Hematopoietic multipotent progenitor cell treated with erythropoietin and hydrocortisone succinate and interleukin-3 and kit ligand, for 8 days (in vitro differentiated cells): ENCODE measurements at regions not wholly inside any gene's neighbourhood (a gene's known extent, or its start where the extent isn't known, plus 50 kb on each side); places are given as distances from the start of the nearest gene placed in this dataset.
"Not testable (repeated sequence)": the region's sequence is repeated elsewhere in the genome, so short reads cannot be mapped to it uniquely, and the experiment has no call there.

ENCODE experiments used
- DNase-seq: peaks from one replicate; pipeline ENCODE4 v3.0.0-alpha.2; 2015

DNA sequence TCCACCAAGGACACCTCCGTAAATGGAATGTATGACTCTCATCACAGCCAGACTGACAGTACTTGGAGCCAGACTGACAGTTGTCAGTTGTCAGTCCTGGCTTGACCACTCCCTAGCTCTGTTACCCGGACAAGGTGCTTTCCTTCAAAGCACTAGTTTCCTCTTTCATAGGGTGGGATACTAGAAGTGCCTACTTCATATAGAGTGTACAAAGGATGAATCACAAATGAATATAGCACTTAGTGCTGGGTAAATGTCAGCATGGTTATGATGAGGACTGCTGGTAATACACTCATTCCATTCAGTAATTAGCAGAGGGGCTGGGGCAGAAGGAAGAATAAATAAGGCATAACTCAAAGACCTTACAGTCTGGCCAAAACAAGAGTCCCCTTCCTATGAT lies 91.4 kb downstream of the ARL4C start:
- DNase-seq: no peak

DNA sequence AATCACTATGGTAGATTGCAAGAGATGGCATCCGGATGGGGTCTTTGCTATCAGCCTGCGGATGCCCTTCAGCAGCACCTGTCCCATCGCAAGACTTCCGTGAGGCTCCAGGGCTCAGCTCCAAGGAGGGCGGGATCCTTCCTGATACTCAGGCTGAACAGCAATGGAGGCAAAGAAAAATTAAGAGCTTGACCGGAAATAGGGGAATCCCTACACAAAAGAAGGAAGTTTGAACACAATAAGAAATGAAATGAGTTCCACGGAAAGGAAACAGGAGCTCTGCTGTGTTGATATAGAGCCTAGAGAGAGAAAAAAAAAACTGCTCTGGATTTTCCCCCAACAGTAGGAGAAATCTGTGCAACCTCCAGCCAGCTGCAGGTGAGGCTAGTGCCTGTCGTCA lies 91.9 kb downstream of the ARL4C start:
- DNase-seq: no peak

DNA sequence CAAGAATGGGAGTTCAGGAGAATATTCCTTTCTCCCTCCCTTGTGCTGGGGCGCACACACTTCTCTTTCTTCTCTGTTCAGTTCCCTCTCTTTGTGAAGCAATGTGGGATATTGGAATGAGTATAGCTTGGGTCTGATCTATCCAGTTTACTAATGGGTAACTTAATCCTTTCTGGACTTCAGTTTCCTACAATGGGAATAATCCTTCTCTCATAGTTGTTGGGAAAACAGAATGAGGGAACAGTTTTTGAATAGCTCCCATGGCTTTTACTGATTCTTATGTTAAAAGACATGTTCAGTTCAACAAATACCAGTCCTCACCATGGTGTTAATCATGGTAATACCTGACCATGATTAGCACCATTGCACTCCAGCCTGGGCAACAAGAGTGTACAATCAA lies 93.1 kb downstream of the ARL4C start:
- DNase-seq: no peak

DNA sequence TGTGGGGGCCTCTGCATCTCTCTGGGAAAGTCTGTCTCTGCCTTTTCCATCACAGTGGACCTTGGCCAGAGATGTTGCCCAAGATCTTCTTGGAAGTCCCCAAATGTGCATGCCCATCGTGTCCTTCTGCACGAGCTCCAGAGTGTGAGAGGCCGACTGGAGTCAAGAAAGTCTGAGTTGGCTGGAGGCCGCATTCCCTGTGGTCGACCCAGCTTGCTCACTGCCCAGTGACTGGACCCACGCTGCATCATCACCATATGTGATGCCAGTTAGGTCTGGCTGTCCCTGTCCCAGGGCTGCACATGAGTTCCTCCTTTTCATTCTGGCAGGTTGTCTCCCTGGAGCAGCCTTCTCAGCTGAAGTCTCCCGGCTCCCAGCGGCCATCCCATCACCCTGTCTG lies 93.8 kb downstream of the ARL4C start:
- no peak for DNase-seq

DNA sequence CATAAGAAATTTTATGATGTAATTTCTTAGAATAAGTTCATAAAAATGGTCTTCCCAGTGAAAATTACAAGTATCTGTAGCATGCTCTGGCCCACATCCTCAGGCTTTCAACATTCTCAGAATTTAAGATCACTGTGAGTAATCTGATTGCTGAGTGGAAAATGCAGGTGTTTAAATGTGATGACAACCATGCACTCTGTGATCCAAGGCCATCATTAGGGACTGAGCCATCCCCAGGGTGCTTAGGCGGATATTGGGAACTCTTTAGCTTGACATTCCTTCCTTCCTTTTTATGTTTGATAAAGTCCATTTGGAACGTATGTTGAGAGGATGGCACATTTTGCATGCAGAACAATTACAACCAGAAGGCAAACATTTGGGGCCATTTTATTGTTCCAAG lies 95.5 kb downstream of the ARL4C start:
- DNase-seq: no peak

DNA sequence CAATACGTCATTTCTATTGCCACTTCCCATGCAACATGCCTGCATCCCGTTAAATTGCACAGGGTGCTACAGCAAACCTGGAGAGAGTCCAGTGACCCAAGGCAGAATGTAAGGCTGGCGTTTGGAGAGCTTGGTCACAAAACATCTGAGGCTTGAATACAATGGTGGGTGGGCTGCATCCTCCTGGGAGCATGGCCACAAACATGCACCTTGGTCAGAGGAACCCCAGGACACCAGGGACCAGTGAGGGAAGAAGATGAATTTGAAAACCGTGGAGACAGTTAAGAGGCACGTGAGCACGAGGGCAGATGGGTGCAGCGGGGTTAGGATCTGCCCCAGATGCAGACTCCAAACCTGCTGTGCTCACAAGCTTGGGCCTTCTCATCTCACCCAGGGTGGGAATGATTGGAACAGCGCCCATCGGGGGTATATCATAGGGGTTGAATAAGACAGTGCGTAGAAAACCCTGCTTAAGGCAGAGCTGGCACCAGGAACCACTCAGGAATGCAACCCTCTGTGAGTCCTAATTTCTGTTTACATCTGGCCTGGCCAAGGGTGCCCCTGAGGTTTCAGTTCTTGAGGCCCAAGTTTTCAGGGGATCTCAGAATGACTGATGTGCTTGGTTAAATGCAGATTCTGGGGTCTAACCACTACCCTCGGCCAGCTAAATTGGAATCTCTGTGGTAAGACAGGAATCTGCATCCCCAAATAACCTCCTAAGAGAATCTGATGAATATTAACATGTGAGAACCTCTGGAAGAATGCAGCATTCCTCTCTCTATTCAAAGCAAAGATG lies 97.2 kb downstream of the ARL4C start:
- DNase-seq: no peak

DNA sequence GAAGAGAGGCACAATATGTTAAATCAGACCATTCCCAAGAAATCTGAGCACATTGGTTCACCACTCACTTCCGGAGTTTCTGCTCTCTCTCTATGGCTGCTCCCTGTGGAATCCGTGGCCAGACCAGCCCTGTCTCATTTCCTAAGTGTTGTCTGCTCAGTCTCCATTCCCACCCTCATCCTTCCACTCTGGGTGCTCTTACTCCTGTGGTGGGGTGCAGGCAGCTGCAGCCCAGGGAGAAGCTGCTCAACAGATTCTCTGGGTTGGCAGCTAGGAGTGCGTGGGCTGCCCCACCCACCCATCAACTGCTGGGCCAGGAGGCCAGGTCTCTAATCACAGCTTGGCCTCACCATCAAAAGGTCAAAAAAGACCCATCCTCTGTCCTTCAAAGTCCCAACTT lies 98.3 kb downstream of the ARL4C start:
- no peak for DNase-seq

DNA sequence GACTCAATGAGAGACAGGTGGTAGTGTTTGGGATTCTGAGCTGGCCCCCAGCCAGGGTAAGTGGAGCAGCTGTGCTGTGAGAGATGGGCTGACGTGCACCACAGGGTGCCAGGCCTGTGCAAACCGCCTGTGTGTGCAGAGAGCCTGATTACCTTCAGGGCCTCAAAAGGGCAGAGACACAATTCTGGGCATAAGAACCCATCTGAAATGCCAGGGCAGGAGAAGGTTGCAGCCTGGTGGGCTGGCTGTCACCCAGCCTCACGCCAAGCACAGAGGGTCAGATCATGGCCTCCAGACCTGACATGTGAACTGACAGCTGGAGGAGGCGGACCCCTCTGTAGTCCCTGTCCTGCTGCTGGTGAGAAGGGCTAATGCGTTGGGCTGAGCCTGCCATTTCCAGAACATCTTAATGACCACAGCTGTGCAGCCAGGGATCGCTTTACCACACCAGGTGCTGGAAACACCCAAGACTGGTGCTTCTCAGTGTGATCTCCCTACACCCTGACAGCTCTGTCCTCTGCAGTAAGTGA lies 100.9 kb downstream of the ARL4C start:
- DNase-seq: no peak

DNA sequence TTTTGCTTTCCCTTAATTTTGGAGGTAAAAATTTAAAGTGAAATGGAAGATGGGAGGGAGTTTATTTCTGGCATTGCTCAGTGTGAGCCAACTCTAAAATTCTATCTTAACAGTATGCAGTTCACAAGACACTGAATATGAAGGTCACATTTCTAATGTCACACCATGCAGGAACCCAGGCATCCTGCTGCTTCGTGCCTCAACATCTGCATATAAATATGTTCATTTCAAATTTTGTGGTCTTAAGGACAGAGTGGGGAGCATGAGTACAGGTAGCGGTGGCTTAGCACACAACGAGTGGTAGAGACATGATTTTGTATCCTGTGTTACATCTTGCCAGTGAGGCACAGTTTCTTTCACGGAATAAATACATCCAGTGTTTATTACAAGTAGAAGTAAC lies 102.4 kb downstream of the ARL4C start:
- no peak for DNase-seq

DNA sequence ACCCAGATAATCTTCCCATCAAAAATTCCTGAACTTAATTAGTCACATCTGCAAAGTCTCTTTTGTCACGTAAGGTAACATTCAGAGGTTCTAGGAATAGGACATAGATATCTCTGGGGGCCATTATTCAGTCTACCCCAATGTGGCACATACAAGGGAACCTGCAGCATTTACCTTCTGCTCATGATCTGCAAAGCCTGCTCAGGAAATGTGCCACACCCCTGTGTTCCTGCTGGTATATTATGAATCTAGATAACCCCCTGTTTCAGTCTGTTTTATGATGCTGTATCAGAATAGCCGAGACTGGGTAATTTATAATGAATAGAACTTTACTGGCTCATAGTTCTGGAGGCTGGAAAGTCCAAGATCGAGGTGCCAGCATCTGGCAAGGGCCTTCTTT lies 103.5 kb downstream of the ARL4C start:
- DNase-seq: no peak

DNA sequence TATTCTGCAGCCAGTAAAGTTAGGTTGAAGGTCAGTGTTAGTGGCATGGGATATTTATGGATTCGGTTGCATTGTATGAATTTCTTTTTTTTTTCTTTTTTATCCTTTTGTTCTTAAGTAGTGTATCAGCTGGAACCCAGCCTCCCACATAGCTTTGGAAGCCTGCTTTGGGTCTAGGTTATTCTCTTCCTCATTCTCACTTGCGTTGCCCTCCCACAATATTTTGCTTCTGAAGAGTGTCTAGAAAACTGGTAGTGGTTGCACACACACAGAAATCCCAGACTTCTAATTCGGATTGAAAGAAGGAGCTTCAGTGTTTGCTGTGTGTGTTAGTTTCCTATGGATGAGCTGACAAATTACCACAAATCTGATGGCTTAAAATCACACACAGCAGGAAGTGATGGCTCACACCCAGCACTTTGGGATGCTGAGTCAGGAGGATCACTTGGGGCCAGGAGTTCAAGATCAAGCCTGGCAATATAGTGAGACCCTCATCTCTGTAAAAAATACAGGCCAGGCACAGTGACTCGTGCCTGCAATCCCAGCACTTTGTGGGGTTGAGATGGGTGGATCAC lies 104.8 kb downstream of the ARL4C start:
- DNase-seq: no peak

DNA sequence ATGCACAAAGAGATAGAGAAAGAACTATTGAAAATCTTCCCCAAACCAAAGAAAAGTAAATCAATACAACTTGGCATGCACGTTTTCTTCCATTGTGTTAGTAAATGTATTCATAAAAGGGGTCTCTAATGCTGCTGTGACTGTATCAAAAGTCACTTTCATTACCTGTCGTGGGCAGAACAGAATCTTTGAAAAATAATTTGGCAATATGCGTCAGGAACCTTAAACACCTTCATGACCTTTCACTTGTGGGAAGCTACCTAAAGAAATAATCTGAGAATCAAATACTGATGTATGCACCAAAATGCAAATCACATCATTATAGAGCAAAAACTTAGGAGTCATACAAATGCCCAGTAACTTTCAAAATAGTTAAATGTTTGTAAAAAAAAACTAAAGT lies 105.3 kb downstream of the ARL4C start:
- no peak for DNase-seq

DNA sequence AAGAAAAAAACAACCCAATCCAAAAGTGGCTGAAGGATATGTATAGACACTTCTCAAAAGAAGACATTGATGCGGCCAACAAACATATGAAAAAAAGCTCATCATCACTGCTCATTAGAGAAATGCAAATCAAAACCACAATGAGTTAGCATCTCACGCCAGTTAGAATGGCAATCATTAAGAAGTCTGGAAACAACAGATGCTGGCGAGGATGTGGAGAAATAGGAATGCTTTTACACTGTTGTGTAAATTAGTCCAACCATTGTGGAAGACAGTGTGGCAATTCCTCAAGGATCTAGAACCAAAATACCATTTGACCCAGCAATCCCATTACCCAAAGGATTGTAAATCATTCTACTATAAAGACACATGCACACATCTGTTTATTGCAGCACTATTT lies 107.2 kb downstream of the ARL4C start:
- not testable (repeated sequence) for DNase-seq

DNA sequence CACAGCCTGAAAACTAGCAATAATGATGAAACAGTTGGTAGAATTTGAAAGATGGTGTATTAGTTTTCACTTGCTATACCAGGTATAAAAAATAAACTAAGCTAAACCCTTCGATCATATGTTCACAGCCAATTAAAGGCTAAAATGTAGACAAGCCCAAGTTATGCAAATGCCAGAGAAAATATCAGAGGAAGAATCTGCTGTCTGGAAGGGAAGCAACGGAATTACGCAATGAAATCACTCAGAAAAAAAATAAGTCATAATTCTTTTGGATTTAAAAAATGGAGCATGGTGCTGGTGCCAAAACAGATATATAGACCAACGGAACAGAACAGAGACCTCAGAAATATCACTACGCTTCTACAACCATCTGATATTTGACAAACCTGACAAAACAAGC lies 108.3 kb downstream of the ARL4C start:
- no peak for DNase-seq

DNA sequence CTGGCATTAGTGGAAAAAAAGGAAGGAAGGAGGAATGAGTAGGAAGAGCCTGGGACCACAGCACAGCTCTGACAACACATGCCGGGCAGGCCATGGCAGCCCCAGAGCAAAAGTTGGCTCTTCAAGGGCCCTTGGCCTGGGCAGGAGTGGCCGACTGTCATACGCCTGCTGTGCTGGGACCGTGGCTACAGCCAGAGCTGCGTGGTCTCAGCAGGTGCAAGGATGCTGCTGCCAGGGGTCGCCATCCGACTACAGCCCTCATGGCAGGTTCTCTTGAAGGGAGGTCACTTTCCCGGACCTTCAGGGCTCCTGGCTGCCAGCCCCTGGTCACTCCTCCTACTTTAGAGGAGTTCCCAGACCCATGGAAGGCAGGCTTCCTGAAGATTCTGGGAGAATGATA lies 109.9 kb downstream of the ARL4C start:
- no peak for DNase-seq

DNA sequence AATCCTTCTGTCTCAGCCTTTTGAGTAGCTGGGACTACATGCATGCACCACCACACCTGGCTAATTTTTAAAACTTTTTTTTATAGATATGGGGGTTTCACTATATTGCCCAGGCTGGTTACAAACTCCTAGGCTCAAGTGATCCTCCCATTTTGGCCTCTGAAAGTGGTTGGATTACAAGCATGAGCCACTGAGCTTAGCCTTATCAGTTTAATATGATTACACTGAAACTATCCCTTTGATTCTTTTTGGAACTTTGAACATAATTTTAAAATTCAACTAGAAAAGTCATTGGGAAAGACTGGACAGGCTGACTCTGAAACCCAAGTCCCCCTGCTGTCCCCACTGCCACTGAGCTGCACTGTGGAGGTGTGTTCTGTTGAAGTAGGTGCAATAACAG lies 114.8 kb downstream of the ARL4C start:
- DNase-seq: no peak

DNA sequence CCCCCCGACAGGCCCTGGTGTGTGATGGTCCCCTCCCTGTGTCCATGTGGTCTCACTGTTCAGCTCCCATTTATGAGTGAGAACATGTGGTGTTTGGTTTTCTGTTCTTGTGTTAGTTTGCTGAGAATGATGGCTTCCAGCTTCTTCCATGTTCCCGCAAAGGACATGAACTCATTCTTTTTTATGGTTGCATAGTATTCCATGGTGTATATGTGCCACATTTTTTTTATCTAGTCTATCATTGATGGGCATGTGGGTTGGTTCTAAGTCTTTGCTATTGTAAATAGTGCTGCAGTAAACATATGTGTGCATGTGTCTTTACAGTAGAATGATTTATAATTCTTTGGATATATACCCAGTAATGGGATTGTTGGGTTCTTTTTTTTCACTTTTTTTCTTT lies 117.9 kb downstream of the ARL4C start:
- not testable (repeated sequence) for DNase-seq

DNA sequence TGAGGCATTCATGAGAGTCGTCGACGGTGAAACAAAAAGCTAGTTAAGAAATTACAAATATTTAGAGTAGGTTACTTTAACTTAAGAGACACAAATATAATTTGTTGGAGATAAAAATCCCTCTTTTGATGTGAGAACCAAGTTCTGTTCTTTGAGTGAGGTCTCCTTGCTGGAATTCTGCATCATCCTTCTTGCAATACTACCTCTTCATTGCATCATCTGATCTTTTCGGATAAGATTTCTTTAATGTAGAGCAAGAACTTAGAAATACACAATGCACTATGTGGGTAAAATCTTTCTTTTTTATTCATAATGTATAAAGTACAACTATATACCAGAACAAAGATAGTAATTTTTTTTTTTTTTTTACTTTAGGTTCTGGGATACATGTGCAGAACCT lies 118.4 kb downstream of the ARL4C start:
- no peak for DNase-seq

DNA sequence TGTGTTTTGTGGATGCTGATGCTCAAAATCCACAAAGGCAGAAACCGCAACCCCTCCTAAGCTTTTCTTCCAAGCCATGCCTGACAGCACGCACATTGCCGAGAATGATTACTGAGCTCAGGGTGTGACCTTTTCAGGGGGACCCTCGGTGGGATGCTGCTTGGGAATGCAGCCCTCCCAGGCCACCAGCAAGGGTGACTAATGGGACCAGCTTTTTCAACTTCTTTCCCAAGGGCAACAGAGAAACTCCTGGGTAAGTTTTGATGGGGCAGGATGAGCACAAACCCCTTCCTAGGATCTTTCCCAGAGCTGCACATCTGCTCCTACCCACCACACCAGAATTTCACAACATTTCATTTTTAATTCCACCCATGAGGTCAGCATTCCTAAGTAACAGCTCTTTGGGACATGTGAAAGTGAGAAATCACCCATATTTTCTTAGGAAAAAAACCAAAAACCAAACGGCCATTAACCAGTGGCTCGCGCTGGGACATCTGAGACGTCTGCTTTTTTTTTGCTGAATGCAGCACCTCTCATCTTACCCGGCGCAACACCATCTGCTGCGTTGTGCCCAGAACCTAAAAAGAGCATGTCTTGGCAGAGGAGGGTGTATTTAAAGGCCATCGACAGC lies 119.0 kb downstream of the ARL4C start:
- no peak for DNase-seq

DNA sequence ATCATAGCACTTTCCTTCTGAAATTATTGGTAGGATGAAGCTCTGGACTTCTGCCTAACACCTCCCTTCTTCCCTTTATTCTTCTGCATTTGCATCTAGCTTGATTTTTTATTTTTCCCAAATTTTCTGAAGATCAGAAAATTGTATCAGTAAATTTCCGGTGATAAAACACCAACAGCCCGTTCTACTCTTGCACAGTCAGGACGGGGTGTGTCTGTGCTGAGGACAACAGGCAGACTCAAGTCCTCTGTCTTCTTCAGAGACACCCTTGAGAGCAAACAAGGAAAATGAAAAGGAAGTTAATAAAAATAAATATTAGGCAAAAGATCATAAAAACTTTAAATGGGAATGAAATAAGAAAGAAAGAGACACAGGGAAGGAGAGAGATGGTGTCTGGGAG lies 120.7 kb downstream of the ARL4C start:
- no peak for DNase-seq

DNA sequence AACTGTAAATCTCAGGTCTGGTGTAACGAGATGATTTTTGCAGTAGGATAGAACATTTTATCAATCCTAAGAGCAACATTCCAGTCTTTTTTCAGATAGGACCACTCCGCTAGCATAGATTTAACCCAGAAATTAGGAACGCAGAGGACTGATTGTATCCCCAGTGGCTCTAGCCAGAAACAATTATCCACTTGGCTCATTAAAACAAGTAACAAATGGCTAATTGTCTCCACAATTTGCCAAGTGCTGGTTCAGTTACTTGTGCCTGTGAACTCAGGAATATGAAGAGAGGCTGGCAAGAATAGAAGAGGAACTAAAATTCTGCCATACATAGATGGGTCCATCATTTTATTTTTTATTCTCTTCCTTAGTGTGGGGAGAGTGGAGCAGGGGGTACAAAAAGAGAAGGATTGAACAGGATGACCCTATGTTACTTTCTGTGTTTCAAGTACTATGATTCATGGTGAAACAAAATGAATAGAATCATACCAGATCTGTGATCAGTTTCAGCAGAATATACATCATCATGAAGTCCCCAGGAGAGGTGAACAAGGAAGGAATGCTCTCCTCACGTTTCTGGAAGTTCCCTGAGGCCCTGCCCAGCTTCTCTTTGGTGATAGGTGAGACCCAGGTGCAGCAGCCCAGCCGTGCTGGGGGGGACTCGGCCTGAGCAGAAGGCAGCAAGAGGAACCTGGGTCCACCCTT lies 121.6 kb downstream of the ARL4C start:
- no peak for DNase-seq

DNA sequence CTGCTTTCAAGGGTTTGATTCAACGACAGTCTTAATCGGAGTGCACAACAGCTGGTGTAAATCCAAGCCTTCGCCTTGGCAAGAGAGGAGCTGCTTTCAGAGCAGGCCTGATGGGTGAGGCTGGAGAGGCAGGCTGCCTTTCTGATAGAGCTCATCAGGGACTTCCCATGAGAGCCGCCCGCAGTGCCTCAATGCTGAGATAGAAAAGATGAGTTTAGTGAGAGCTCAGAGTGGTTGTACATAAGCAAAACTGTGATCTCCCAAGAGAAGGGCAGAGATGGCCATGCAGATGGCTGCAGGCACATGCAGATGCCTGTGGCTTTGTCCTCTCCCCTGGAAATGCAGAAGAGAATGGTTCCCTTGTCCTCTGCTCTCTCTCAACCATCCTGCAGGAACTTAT lies 122.1 kb downstream of the ARL4C start:
- no peak for DNase-seq

DNA sequence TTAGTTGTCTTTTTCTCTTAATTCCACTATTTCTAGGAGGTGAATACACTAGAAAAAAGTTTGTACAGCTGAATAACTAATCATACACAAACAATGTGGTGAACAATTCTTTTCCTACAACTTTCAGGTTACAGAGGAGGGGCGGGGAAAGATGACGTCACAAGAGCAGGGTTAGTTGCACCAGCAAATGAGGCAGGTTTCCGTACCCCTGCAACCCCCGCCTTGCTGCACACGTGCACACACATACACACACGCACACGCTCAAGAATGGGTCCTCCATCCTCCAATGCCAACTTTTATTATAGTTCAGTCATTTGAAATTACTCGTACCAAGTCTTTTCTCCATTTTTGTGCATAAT lies 122.8 kb downstream of the ARL4C start:
- no peak for DNase-seq
